ENCODE measurements at regions not wholly inside any gene's neighbourhood (a gene's known extent, or its start where the extent isn't known, plus 50 kb on each side); places are given as distances from the start of the nearest gene placed in this dataset.

DNA sequence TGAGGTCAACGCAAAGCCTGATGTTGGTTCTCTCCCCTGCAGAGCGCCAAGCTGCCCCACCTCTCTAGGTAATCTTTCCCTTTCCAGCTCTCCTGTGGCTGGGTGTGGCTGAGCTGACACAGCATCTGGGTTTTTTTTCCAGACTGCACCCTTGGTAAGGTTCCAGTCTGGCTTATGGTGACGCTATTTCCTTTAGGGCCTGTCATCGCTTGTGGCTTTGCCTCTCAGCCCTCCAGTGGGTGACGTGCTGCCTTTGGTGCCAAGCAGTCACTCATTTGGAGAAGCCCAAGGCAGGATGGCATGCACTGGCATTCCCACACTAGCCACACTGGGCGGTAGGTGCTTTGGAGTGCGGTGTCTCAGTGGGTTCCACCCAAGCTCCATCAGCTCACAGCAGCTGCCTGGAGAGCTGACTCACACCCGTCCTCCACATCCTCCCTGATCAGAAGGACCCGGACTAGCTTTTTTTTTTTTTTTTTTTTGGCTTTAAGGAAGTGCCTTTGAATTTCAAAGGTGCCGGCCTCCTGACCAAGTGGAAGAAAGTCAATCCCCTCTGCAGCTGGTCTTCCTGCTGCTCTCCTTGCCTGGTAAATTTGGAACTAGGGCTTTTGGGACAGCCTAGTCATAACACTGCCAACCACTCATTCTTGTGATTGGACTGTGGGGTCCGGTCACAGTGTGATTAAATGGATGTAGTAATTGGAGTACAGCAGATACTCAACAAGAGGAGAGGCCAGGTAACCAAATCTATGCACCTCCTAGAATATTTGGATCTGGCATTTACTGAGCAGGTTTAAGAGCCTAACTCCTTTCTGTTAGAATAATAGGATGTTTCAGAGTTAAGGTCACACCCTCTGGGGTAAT lies 153.6 kb downstream of the CD83 start:
- TF ChIP-seq POLR2A (IDR thresholded peaks at IDR 0.05) (no peak), CTCF (IDR thresholded peaks at IDR 0.05) (no peak)
